H1 (cell line): ENCODE measurements at regions not wholly inside any gene's neighbourhood (a gene's known extent, or its start where the extent isn't known, plus 50 kb on each side); places are given as distances from the start of the nearest gene placed in this dataset.

Experiments used
- CTCF ChIA-PET: fragments of 300-600 bp; sonication (Branson Sonifier 250); formaldehyde crosslinking; loops from one replicate; lab custom pipeline; 2021; ENCODE audit not compliant: partially characterized antibody; lab: Charles Lee
- POLR2A ChIA-PET: fragments of 300-600 bp; sonication (Branson Sonifier 250); formaldehyde crosslinking; loops from one replicate; lab custom pipeline; 2021; ENCODE audit warnings: inconsistent platforms; ENCODE audit not compliant: partially characterized antibody; lab: Charles Lee
- DNase-seq, 2 experiments: peaks; one replicate each; pipeline versions ENCODE4 v3.0.0 to v3.0.0-alpha.2; 2010 to 2022; ENCODE audit warnings: low spot score in 2 of 2, low read depth in 1 of 2, mixed read lengths in 1 of 2
- FAIRE-seq: peaks from 2 replicates; lab custom pipeline; 2011; peaks lifted over from hg19 to GRCh38; lab: Jason Lieb, UNC
- H2AFZ ChIP-seq: 2 replicates; pipeline ENCODE4 v1.8.1; 2012; ENCODE audit warnings: low read length, inconsistent platforms
- H2AK5ac ChIP-seq: 2 replicates; pipeline ENCODE4 v1.6.1; 2013; ENCODE audit warnings: low read depth, low read length
- H2BK120ac ChIP-seq: replicated peaks from 2 replicates; pipeline ENCODE3; 2013; ENCODE audit warnings: low read depth, low read length, inconsistent platforms
- H2BK12ac ChIP-seq: 2 replicates; pipeline ENCODE4 v1.6.1; 2013; ENCODE audit warnings: low read depth, low read length
- H2BK15ac ChIP-seq: 2 replicates; pipeline ENCODE4 v1.6.1; 2013; ENCODE audit warnings: low read length
- H2BK20ac ChIP-seq: 2 replicates; pipeline ENCODE4 v1.6.1; 2013; ENCODE audit warnings: low read length
- H2BK5ac ChIP-seq: 2 replicates; pipeline ENCODE4 v1.6.1; 2013; ENCODE audit warnings: low read depth, low read length
- H3K14ac ChIP-seq: 2 replicates; pipeline ENCODE4 v1.6.1; 2013; ENCODE audit warnings: inconsistent platforms; ENCODE audit not compliant: insufficient read length
- H3K18ac ChIP-seq: 2 replicates; pipeline ENCODE4 v1.6.1; 2013; ENCODE audit warnings: low read length; ENCODE audit errors: extremely low read depth
- H3K23ac ChIP-seq: 2 replicates; pipeline ENCODE4 v1.6.1; 2013; ENCODE audit warnings: inconsistent platforms; ENCODE audit not compliant: insufficient read length
- H3K23me2 ChIP-seq: 2 replicates; pipeline ENCODE4 v1.6.1; 2013; ENCODE audit warnings: low read depth, low read length
- H3K27ac ChIP-seq: 2 replicates; pipeline ENCODE4 v1.6.1; 2011; ENCODE audit warnings: low read depth, low read length, inconsistent platforms
- H3K27me3 ChIP-seq, 4 experiments: replicated peaks in 1 of 4; 1 replicate in 1 of 4; 2 replicates in 3 of 4; pipeline versions ENCODE4 v1.6.1 to v1.8.1; 2011 to 2013; ENCODE audit warnings: low read length in 3 of 4, mild to moderate bottlenecking in 3 of 4, inconsistent platforms in 2 of 4, mixed read lengths in 2 of 4, moderate library complexity in 1 of 4; ENCODE audit not compliant: control insufficient read depth in 3 of 4, insufficient read depth in 3 of 4; ENCODE audit errors: extremely low read depth in 1 of 4
- H3K36me3 ChIP-seq, 4 experiments: 2 replicates each; pipeline versions ENCODE4 v1.6.1 to v1.8.1; 2011 to 2013; ENCODE audit warnings: mild to moderate bottlenecking in 4 of 4, low read length in 3 of 4, moderate library complexity in 2 of 4, control low read depth in 1 of 4, inconsistent platforms in 1 of 4; ENCODE audit not compliant: insufficient read depth in 4 of 4, control insufficient read depth in 2 of 4
- H3K4ac ChIP-seq: replicated peaks from 2 replicates; pipeline ENCODE3; 2013; ENCODE audit warnings: low read length, low read depth, mixed read lengths, inconsistent platforms; ENCODE audit not compliant: insufficient read length
- H3K4me1 ChIP-seq, 4 experiments: replicated peaks in 1 of 4; 1 replicate in 1 of 4; 2 replicates in 3 of 4; pipeline versions ENCODE4 v1.6.1 to v1.8.1; 2011 to 2013; ENCODE audit warnings: low read length in 3 of 4, inconsistent platforms in 2 of 4, mixed read lengths in 1 of 4; ENCODE audit not compliant: insufficient read depth in 4 of 4, control insufficient read depth in 3 of 4
- H3K4me2 ChIP-seq, 2 experiments: 2 replicates each; pipeline versions ENCODE4 v1.6.1 to v1.8.1; 2011 to 2013; ENCODE audit warnings: low read depth in 2 of 2, low read length in 2 of 2, control low read depth in 1 of 2, inconsistent platforms in 1 of 2, mild to moderate bottlenecking in 1 of 2; ENCODE audit not compliant: insufficient read depth in 1 of 2
- H3K4me3 ChIP-seq, 4 experiments: fragments of 200-600, 300-600 bp in 1 of 4; sonication (generic), shearing (Covaris generic), sonication (Bioruptor Twin) in 1 of 4; 2 replicates each; pipeline versions ENCODE4 v1.5.1 to v1.8.1; 2011 to 2016; ENCODE audit warnings: low read length in 4 of 4, low read depth in 3 of 4, control low read depth in 2 of 4, inconsistent platforms in 2 of 4, mild to moderate bottlenecking in 2 of 4, mixed read lengths in 1 of 4, moderate library complexity in 1 of 4; ENCODE audit not compliant: insufficient read depth in 2 of 4; ENCODE audit errors: extremely low read depth in 1 of 4
- H3K56ac ChIP-seq: replicated peaks from 2 replicates; pipeline ENCODE3; 2013; ENCODE audit warnings: low read depth, mild to moderate bottlenecking, mixed read lengths, low read length, inconsistent platforms; ENCODE audit not compliant: insufficient read length
- H3K79me1 ChIP-seq: 2 replicates; pipeline ENCODE4 v1.6.1; 2013; ENCODE audit warnings: low read depth, low read length, control low read depth
- H3K79me2 ChIP-seq, 2 experiments: 2 replicates each; pipeline versions ENCODE4 v1.6.1 to v1.8.1; 2012 to 2013; ENCODE audit warnings: low read length in 2 of 2, mild to moderate bottlenecking in 2 of 2, inconsistent platforms in 1 of 2; ENCODE audit not compliant: insufficient read depth in 2 of 2, control insufficient read depth in 1 of 2
- H3K9ac ChIP-seq, 4 experiments: replicated peaks in 1 of 4; 1 replicate in 1 of 4; 2 replicates in 3 of 4; pipeline versions ENCODE4 v1.6.1 to v1.8.1; 2011 to 2013; ENCODE audit warnings: low read depth in 3 of 4, low read length in 3 of 4, control low read depth in 2 of 4, mild to moderate bottlenecking in 2 of 4, moderate library complexity in 2 of 4, inconsistent platforms in 1 of 4; ENCODE audit errors: extremely low read depth in 1 of 4
- H3K9me3 ChIP-seq, 2 experiments: 2 replicates each; pipeline versions ENCODE4 v1.6.1 to v1.8.1; 2012 to 2013; ENCODE audit warnings: mild to moderate bottlenecking in 2 of 2, moderate library complexity in 2 of 2, control low read depth in 1 of 2, inconsistent platforms in 1 of 2, low read depth in 1 of 2, low read length in 1 of 2, mixed read lengths in 1 of 2; ENCODE audit not compliant: insufficient read depth in 2 of 2
- H4K20me1 ChIP-seq, 2 experiments: replicated peaks in 1 of 2; 2 replicates each; pipeline versions ENCODE3 to v1.8.1; 2011 to 2013; ENCODE audit warnings: inconsistent platforms in 2 of 2, low read length in 2 of 2, mild to moderate bottlenecking in 1 of 2; ENCODE audit not compliant: insufficient read depth in 2 of 2, control insufficient read depth in 1 of 2
- H4K5ac ChIP-seq: 2 replicates; pipeline ENCODE4 v1.6.1; 2013; ENCODE audit warnings: low read length, low read depth, mixed read lengths, inconsistent platforms; ENCODE audit not compliant: insufficient read length
- H4K8ac ChIP-seq: 2 replicates; pipeline ENCODE4 v1.8.0; 2013; ENCODE audit warnings: mild to moderate bottlenecking, moderate library complexity, low read length, inconsistent platforms; ENCODE audit not compliant: insufficient read depth; ENCODE audit errors: extremely low read depth
- H4K91ac ChIP-seq: replicated peaks from 2 replicates; pipeline ENCODE3; 2013; ENCODE audit warnings: low read length, mixed read lengths, inconsistent platforms; ENCODE audit not compliant: insufficient read length
- CHD1 ChIP-seq: IDR thresholded peaks from 2 replicates; pipeline ENCODE4 v1.6.1; 2012; ENCODE audit warnings: low read depth, low read length, improper control_type of control experiment
- CREB1 ChIP-seq: IDR thresholded peaks from 2 replicates; pipeline ENCODE4 v1.6.1; 2012; ENCODE audit warnings: inconsistent platforms
- JUND ChIP-seq: IDR thresholded peaks from 2 replicates; pipeline ENCODE4 v1.6.1; 2011; ENCODE audit warnings: mild to moderate bottlenecking, improper control_type of control experiment, low read length
- RBBP5 ChIP-seq: IDR thresholded peaks from 2 replicates; pipeline ENCODE4 v1.7.1; 2012; ENCODE audit warnings: low read depth, mild to moderate bottlenecking, inconsistent platforms, low read length, moderate library complexity, borderline replicate concordance
- SIX5 ChIP-seq: IDR thresholded peaks from 2 replicates; pipeline ENCODE4 v1.6.1; 2011; ENCODE audit warnings: mild to moderate bottlenecking, low read depth, low read length
- SUZ12 ChIP-seq: fragments of 200-600 bp; sonication (generic); IDR thresholded peaks from 2 replicates; pipeline ENCODE4 v1.6.1; 2012; ENCODE audit warnings: mild to moderate bottlenecking, inconsistent platforms, low read length, moderate library complexity, mixed read lengths
- TAF1 ChIP-seq: IDR thresholded peaks from 2 replicates; pipeline ENCODE4 v1.6.1; 2011; ENCODE audit warnings: mild to moderate bottlenecking, low read depth, low read length
- TEAD4 ChIP-seq: IDR thresholded peaks from 2 replicates; pipeline ENCODE4 v1.6.1; 2012; ENCODE audit warnings: low read depth, low read length, inconsistent platforms, mixed read lengths
- WGBS, 2 experiments: shearing (Covaris generic) in 1 of 2; methylation state at CpG; one replicate each; pipeline versions ENCODE4 v1.1.6 to v1.1.7; 2013 to 2015; ENCODE audit warnings: low lambda C conversion rate in 2 of 2, mixed read lengths in 2 of 2, inconsistent platforms in 1 of 2, low coverage in 1 of 2, missing lambda C conversion rate in 1 of 2; ENCODE audit not compliant: insufficient replicate concordance in 2 of 2, insufficient coverage in 1 of 2, insufficient read length in 1 of 2; ENCODE audit errors: extremely low coverage in 1 of 2, missing lambda C conversion rate in 1 of 2; 5-methylcytosine and 5-hydroxymethylcytosine counted together

GRCh38 chr14:65330416-65330815 lies 82.1 kb upstream of the FUT8 start:
- Histone ChIP-seq H3K14ac (no peak overlapping the region), H3K23ac (no peak overlapping the region), H3K4me3 (no peak overlapping the region), H3K4ac (no peak overlapping the region), H3K18ac (no peak overlapping the region), H2BK5ac (no peak overlapping the region), H4K20me1 (no peaks in the 10 kb centered on the region), H3K4me2 (no peak overlapping the region), H3K79me1 (no peaks in the 10 kb centered on the region), H2AK5ac (no peak overlapping the region), H2BK120ac (no peak overlapping the region), H4K91ac (no peak overlapping the region), H2BK12ac (no peak overlapping the region), H3K27me3 (peaks cover 0 to 27% (median 14%) of the 10 kb centered on the region in 4 experiments; a peak in 4 of 7 replicates), H4K5ac (no peak overlapping the region), H3K9ac (no peak overlapping the region), H3K36me3 (no peaks in the 10 kb centered on the region), H3K9me3 (no peaks in the 10 kb centered on the region), H2BK15ac (no peak overlapping the region), H2AFZ (no peak overlapping the region), H3K4me1 (peaks cover 2 to 14% (median 8%) of the 10 kb centered on the region in 4 experiments; a peak in 5 of 7 replicates), H3K56ac (no peak overlapping the region), H3K23me2 (peaks cover 2% of the 10 kb centered on the region; the same call in 1 of the 2 replicates), H3K79me2 (no peaks in the 10 kb centered on the region), H4K8ac (no peak overlapping the region), H3K27ac (no peak overlapping the region), H2BK20ac (no peak overlapping the region)
- ChIA-PET CTCF (interaction anchor here (0.6 kb wide), 1 partner anchor 151 kb away, joined by 3 read pairs; no protein-coding TSS in a partner anchor), POLR2A (no interaction called here)
- FAIRE-seq (no peak), DNase-seq (no peak)
- TF ChIP-seq CHD1 (no peak), JUND (no peak), TEAD4 (no peak), SUZ12 (no peak), SIX5 (no peak), TAF1 (no peak), RBBP5 (no peak), CREB1 (no peak)
- 89% methylated on average over 1 of the region's 1 CpG; no CpG with 5 or more reads in 1 of the 2 experiments for WGBS, 2 experiments
